ENCODE measurements at regions not wholly inside any gene's neighbourhood (a gene's known extent, or its start where the extent isn't known, plus 50 kb on each side); places are given as distances from the start of the nearest gene placed in this dataset.

DNA sequence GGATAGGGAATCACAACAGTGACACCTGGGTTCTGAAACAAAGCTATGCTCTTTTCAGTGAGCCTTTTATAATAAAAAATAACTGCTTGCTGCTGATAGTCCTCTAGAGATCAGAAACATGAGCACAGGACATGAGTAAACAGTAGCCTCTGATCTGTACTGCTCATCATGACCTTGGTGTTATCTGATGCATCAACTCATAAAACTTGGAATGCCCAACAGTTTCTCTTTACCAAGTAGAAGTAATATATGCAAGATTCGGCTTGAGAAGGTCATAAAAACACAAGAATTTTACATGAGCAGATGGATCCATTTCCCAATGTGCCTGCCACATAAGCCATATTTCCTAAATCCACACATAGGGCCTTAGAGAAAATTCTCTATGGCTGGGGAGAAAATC lies 318.3 kb upstream of the GRAMD2B start:
- Mint-ChIP-seq H3K9me3 (ENCODE audit: unreplicated experiment) (no peaks in the 10 kb centered on the region), H3K27ac (ENCODE audit: unreplicated experiment) (no peak overlapping the region), H3K4me3 (ENCODE audit: unreplicated experiment) (no peak overlapping the region), H3K4me1 (ENCODE audit: low read depth, unreplicated experiment) (no peaks in the 10 kb centered on the region), H3K27me3 (ENCODE audit: insufficient read depth, unreplicated experiment) (no peaks in the 10 kb centered on the region), H3K36me3 (ENCODE audit: insufficient read depth, unreplicated experiment) (no peaks in the 10 kb centered on the region)
- H3K4me1 ChIP-seq: no peaks in the 10 kb centered on the region
- ChIA-PET POLR2A (no interaction called here), CTCF (no interaction called here)
- H3K4me3 ChIP-seq (ENCODE audit: low read depth, low read length): no peak overlapping the region
- no peaks in the 10 kb centered on the region for H3K36me3 ChIP-seq (ENCODE audit: control insufficient read depth, insufficient read depth, low read length)
- H3K27me3 ChIP-seq (replicated peaks; ENCODE audit: control insufficient read depth, insufficient read depth, low read length): no peaks in the 10 kb centered on the region
- intact Hi-C loops (cut with micrococcal nuclease; ENCODE audit: unreplicated experiment): no loop called here
- TF ChIP-seq, protein P1, sequence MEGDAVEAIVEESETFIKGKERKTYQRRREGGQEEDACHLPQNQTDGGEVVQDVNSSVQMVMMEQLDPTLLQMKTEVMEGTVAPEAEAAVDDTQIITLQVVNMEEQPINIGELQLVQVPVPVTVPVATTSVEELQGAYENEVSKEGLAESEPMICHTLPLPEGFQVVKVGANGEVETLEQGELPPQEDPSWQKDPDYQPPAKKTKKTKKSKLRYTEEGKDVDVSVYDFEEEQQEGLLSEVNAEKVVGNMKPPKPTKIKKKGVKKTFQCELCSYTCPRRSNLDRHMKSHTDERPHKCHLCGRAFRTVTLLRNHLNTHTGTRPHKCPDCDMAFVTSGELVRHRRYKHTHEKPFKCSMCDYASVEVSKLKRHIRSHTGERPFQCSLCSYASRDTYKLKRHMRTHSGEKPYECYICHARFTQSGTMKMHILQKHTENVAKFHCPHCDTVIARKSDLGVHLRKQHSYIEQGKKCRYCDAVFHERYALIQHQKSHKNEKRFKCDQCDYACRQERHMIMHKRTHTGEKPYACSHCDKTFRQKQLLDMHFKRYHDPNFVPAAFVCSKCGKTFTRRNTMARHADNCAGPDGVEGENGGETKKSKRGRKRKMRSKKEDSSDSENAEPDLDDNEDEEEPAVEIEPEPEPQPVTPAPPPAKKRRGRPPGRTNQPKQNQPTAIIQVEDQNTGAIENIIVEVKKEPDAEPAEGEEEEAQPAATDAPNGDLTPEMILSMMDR (IDR thresholded peaks at IDR 0.05; ENCODE audit: insufficient read depth in 1 of 2, low read depth in 1 of 2, low read length in 1 of 2, severe bottlenecking in 1 of 2, unreplicated experiment in 1 of 2): no peak
- no peaks in the 10 kb centered on the region for H3K9me3 ChIP-seq
- no TSS peak for BruUV-seq (replicated peaks)
- DNase-seq: no peak

- no peak overlapping the region for H3K4me3 ChIP-seq (ENCODE audit: low read depth, low read length)
- BruUV-seq (replicated peaks): no TSS peak
- H3K27me3 Mint-ChIP-seq (ENCODE audit: insufficient read depth, unreplicated experiment): no peaks in the 10 kb centered on the region
- intact Hi-C loops (cut with micrococcal nuclease; ENCODE audit: unreplicated experiment): no loop called here
- no peaks in the 10 kb centered on the region for H3K9me3 Mint-ChIP-seq (ENCODE audit: unreplicated experiment)
- CTCF ChIA-PET: no interaction called here
- no peaks in the 10 kb centered on the region for H3K36me3 ChIP-seq (ENCODE audit: control insufficient read depth, insufficient read depth, low read length)
- H3K9me3 ChIP-seq: no peaks in the 10 kb centered on the region; the same call in 1 of the 2 replicates
- no peaks in the 10 kb centered on the region for H3K36me3 Mint-ChIP-seq (ENCODE audit: insufficient read depth, unreplicated experiment)
- POLR2A ChIA-PET: no interaction called here
- no peak overlapping the region for H3K4me3 Mint-ChIP-seq (ENCODE audit: unreplicated experiment)
- no peak overlapping the region for H3K27ac Mint-ChIP-seq (ENCODE audit: unreplicated experiment)
- TF ChIP-seq, protein P1 (IDR thresholded peaks at IDR 0.05; ENCODE audit: insufficient read depth in 1 of 2, low read depth in 1 of 2, low read length in 1 of 2, severe bottlenecking in 1 of 2, unreplicated experiment in 1 of 2): no peak
- H3K4me1 Mint-ChIP-seq (ENCODE audit: low read depth, unreplicated experiment): no peaks in the 10 kb centered on the region
- H3K4me1 ChIP-seq: no peaks in the 10 kb centered on the region
- DNase-seq: no peak
- no peaks in the 10 kb centered on the region for H3K27me3 ChIP-seq (replicated peaks; ENCODE audit: control insufficient read depth, insufficient read depth, low read length)
Observed at GRCh38 chr5:126106029-126106428, 317.2 kb upstream of the GRAMD2B start.

- H3K4me3 Mint-ChIP-seq (ENCODE audit: unreplicated experiment): no peak overlapping the region
- peaks cover 4% of the 10 kb centered on the region; the same call in 1 of the 2 replicates for H3K9me3 ChIP-seq
- H3K27me3 Mint-ChIP-seq (ENCODE audit: insufficient read depth, unreplicated experiment): no peaks in the 10 kb centered on the region
- no peaks in the 10 kb centered on the region for H3K36me3 Mint-ChIP-seq (ENCODE audit: insufficient read depth, unreplicated experiment)
- no peak overlapping the region for H3K27ac Mint-ChIP-seq (ENCODE audit: unreplicated experiment)
- ChIA-PET CTCF (no interaction called here), POLR2A (no interaction called here)
- no peak for DNase-seq
- no peak overlapping the region for H3K4me3 ChIP-seq (ENCODE audit: low read depth, low read length)
- peaks cover 8% of the 10 kb centered on the region for H3K9me3 Mint-ChIP-seq (ENCODE audit: unreplicated experiment)
- no peaks in the 10 kb centered on the region for H3K27me3 ChIP-seq (replicated peaks; ENCODE audit: control insufficient read depth, insufficient read depth, low read length)
- intact Hi-C loops (cut with micrococcal nuclease; ENCODE audit: unreplicated experiment): no loop called here
- TF ChIP-seq, protein P1 (IDR thresholded peaks at IDR 0.05; ENCODE audit: insufficient read depth in 1 of 2, low read depth in 1 of 2, low read length in 1 of 2, severe bottlenecking in 1 of 2, unreplicated experiment in 1 of 2): no peak
- BruUV-seq (replicated peaks): no TSS peak
- no peaks in the 10 kb centered on the region for H3K4me1 Mint-ChIP-seq (ENCODE audit: low read depth, unreplicated experiment)
- no peaks in the 10 kb centered on the region for H3K4me1 ChIP-seq
- H3K36me3 ChIP-seq (ENCODE audit: control insufficient read depth, insufficient read depth, low read length): no peaks in the 10 kb centered on the region
Observed at GRCh38 chr5:126107381-126107780, 315.8 kb upstream of the GRAMD2B start.
